Activated T-cell treated with anti-CD3 and anti-CD28 coated beads for 48 hours (primary cell): ENCODE measurements at regions not wholly inside any gene's neighbourhood (a gene's known extent, or its start where the extent isn't known, plus 50 kb on each side); places are given as distances from the start of the nearest gene placed in this dataset.
"Not testable (repeated sequence)": the region's sequence is repeated elsewhere in the genome, so short reads cannot be mapped to it uniquely, and the experiment has no call there.

Experiments used
- DNase-seq: peaks from one replicate; pipeline ENCODE4 v3.0.0-alpha.2; 2020; ENCODE audit warnings: low read depth

GRCh38 chr16:66019502-66019901 lies 347.0 kb upstream of the CDH5 start:
- not testable (repeated sequence) for DNase-seq

DNA sequence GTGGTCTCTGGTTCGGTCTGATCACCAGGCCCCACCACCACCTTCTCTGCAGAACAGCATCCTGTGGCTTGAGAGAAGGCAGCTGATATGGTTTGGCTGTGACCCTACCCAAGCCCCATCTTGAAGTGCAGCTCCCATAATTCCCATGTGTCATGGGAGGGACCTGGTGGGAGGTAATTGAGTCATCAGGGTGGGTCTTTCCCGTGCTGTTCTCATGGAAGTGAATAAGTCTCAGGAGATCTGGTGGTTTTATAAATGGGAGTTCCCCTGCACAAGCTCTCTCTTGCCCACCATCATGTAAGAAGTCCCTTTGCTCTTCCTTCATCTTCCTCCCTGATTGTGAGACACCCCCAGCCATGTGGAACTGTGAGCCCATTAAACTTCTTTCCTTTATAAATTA lies 352.3 kb upstream of the CDH5 start:
- DNase-seq: no peak

DNA sequence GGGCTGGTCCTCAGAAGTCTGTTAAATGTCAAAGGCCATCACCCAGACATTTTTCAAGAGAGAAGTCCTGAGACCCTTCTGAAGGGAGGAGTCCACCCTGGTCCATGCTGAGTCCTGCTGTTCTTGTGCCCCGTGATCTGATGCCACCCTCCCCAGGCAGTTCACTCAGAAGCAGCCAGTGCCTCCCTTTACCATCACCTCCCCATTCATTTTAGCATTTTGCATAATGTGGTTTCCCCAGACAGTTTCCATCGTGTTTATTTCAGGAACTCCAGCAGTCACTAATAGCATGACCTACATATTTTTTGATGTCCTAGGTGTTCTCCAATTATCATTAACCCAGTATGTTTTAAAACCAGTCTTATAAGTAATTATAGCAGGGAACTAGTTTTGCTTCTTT lies 353.0 kb upstream of the CDH5 start:
- DNase-seq: no peak

GRCh38 chr16:66008136-66008535 lies 358.4 kb upstream of the CDH5 start:
- no peak for DNase-seq

- DNase-seq: no peak
Observed at GRCh38 chr16:66007717-66008116, 358.8 kb upstream of the CDH5 start.

DNA sequence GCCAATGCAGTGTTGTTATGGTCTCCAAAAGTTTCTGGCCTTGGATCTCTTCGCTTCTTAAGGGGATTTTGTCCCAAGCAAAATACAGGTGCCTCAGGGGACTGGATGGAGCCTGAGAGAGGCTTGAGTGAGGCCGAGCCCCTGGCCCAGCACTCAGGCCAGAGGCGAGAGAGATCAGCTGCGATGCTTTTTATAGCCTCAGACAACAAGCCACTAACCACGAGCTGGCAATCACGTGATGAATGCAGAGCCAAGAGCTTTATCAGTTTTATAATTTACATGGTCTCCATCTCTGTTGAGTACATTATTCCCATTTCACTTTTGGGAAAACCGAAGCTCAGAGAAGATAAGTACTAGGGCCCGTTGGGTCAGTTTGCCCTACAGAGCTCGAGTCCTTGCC lies 360.0 kb upstream of the CDH5 start:
- no peak for DNase-seq

GRCh38 chr16:66004699-66005098 lies 361.8 kb upstream of the CDH5 start:
- no peak for DNase-seq

GRCh38 chr16:66003201-66003600 lies 363.3 kb upstream of the CDH5 start:
- DNase-seq: no peak

GRCh38 chr16:66002601-66003000 lies 363.9 kb upstream of the CDH5 start:
- DNase-seq: no peak

DNA sequence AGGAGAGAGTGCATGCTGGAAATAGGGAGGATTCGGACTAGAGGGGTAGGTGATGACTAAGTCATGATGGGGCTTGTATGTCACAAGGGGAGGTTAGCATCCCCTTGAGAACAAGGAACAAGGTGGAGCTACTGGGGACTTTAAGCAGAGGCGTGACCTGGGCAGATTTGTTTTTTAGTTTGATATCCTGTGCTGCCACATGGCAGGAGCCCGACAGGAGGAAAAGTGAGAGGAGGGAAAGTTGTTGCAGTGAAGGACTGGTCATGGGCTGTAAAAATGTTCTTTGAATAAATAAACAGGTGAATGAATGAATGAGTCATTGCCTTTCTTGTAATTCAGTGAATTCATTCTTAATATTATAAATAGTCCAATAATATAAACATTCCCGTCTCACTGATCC lies 365.1 kb upstream of the CDH5 start:
- no peak for DNase-seq

- no peak for DNase-seq
Observed at GRCh38 chr16:65998443-65998842, 368.0 kb upstream of the CDH5 start.

- DNase-seq: no peak
Observed at GRCh38 chr16:65994291-65994690, 372.2 kb upstream of the CDH5 start.

DNA sequence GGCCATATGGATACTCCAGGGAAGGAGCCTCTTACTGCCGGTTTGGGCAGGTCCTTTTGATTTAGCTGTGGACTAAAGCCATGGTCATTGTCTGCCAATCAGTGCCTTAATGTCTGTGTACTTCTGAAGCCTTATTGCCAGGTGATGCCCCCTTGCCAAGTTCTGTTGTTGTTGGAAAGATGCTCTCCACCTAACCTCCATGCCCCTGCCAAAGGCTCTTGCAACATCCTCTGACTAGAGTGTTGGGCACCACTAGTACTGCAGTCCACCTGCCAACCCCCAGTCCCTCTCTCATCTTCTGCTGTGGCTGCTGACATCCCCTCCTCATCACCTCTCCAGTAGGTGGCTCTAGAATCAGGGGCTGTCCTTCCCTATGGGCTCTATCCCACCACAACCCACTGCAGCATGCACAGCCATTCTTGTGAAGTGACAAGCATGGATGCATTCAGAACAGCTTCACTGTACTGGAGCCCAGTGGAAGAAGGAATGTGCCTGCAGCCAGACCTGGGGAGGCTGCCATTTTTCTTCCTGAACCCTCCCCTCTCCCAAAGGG lies 375.3 kb upstream of the CDH5 start:
- DNase-seq: no peak

GRCh38 chr16:65989861-65990604 lies 376.5 kb upstream of the CDH5 start:
- no peak for DNase-seq

- no peak for DNase-seq
Observed at GRCh38 chr16:65988024-65988595, 378.4 kb upstream of the CDH5 start.

- DNase-seq: no peak
Observed at GRCh38 chr16:65984296-65984695, 382.2 kb upstream of the CDH5 start.

DNA sequence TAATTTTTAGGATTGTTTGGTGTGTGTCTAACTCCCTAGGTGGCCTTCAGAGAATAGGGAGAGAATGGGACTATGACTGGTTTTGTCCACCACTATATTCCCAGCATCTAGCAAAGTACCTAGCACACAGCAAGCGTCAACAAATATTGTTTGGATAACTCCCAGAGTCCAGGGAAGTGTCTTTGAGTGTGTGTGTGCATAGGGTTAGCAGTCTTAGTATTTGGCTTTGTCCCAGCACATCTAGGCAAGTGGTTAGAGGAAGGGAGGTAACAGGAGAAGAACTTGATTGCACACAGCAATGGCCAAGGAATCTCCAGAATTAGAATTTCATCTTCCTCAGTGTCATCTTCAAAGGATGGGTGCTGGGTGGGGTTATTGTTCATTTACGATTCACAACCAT lies 385.4 kb upstream of the CDH5 start:
- no peak for DNase-seq

DNA sequence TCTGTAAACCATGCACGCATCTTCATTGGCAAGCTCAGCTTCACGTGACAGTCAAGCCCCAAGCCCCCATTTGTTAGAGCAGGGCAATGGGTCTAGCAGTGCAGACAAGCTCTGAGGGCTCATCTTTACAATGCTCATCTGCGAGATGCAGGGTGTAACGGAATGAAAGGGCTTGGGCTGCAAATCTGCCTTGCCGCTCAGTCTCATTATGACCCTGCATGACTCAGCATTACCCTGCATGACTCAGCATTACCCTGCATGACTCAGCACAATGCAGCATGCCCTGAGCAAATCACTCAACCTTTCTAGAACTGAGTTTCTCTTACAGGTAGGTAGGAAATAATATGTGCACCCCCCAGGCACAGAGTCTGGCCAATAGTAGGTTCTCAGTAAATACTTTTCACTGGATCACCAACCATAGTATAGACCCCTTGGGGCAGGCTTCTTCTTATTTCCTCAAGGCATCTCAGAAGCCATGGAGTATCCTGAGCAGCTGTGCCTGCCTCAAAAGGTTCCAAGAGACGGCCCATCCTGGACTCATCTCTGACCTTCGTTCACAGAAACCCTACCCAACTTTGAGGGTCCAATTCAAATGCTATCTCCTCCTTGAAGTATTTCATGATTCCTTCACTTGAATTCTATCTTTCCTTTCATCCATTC lies 391.3 kb upstream of the CDH5 start:
- no peak for DNase-seq

- no peak for DNase-seq
Observed at GRCh38 chr16:65967376-65967775, 399.1 kb upstream of the CDH5 start.

- DNase-seq: no peak
Observed at GRCh38 chr16:65965628-65966027, 400.9 kb upstream of the CDH5 start.

- DNase-seq: no peak
Observed at GRCh38 chr16:65964752-65965151, 401.7 kb upstream of the CDH5 start.

DNA sequence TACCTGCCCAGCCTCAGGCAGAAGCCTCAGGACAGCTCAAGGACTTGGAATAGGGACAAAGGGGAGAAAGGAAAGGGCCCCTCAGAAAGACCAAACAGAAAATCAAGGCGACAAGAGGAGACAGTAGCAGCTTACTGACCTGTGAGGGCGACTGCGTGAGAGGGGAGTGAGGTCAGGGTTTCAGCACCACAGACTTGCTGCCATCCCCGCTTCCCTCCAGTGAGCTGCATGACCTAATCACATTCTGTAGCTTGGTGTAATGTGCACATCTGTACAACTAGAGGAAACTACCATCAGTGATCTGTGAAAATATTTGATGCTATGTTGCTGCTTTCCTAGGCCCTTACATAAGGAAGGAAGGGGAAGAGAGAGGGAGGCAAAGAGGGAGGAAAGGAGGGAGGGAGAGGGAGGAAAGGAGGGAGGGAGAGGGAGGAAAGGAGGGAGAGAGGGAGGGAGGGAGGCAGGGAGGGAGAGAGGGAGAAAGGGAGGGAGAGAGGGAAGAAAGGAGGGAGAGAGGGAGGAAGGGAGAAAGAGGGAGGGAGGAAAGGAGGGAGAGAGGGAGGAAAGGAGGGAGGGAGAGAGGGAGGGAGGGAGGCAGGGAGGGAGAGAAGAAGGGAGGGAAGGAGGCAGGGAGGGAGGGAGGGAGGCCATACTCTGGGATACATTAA lies 404.9 kb upstream of the CDH5 start:
- DNase-seq: no peak

DNA sequence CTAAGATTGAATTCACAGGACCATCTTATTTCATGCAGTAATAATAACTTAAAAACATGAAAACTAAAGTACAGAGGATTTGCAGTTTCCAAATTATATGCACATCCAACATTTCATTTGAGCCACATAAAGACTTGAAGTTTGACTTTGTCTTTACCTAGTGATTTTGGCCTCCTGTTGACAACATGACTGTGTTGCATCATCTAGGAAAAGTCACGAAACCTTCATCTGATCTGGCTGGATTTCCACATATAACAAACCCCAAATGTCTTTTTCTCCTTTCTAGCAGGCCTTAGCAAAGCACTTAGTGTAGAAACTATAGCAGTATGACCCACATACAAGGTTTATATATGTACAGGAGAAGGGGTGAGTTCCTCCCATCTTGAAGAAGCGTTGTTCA lies 406.5 kb upstream of the CDH5 start:
- DNase-seq: no peak
